HCT116 (cell line): ENCODE measurements at regions not wholly inside any gene's neighbourhood (a gene's known extent, or its start where the extent isn't known, plus 50 kb on each side); places are given as distances from the start of the nearest gene placed in this dataset.
A peak's percentile ranks its signal among the peaks of the same experiment; 100 is the strongest.

Experiments used
- ATAC-seq: fragments of 200-7000 bp; cut with Tn5 transposase; 2 replicates; pipeline ENCODE4 v1.9.1; 2020; ENCODE audit warnings: mild to moderate bottlenecking, moderate library complexity
- BruUV-seq: library from RNA; stranded (reverse); fragments of 400-500 nt; replicated peaks from 2 replicates; lab custom pipeline; 2021; lab: Mats Ljungman, UMichigan
- CTCF ChIA-PET: fragments of 300-600 bp; sonication (Branson Sonifier 250); formaldehyde crosslinking; loops from one replicate; lab custom pipeline; 2021; ENCODE audit warnings: antibody characterized with exemption; lab: Charles Lee
- POLR2A ChIA-PET: fragments of 300-600, 350-600 bp; sonication (Branson Sonifier 250); formaldehyde crosslinking; loops from one replicate; lab custom pipeline; 2021; ENCODE audit warnings: antibody characterized with exemption; lab: Charles Lee
- RAD21 ChIA-PET, 2 experiments: fragments of 300-600 bp; sonication (Branson Sonifier 250); formaldehyde crosslinking; loops; one replicate each; lab custom pipeline; 2023; ENCODE audit warnings: low total read pairs in 2 of 2; ENCODE audit not compliant: uncharacterized antibody in 2 of 2, unreplicated experiment in 2 of 2, low non-redundant PET in 1 of 2; lab: Charles Lee
- DNase-seq: peaks from one replicate; pipeline ENCODE4 v3.0.0-alpha.2; 2010; ENCODE audit warnings: low read depth, low spot score
- H2AFZ ChIP-seq: fragments of 200-600 bp; shearing (Covaris generic), sonication (generic); 2 replicates; pipeline ENCODE4 v1.6.1; 2017; ENCODE audit warnings: low read depth, mixed run types, mixed read lengths, antibody characterized with exemption, low read length; ENCODE audit not compliant: poor library complexity, severe bottlenecking
- H3K27ac ChIP-seq: 2 replicates; pipeline ENCODE4 v1.5.1; 2012; ENCODE audit warnings: low read depth, low read length
- H3K27me3 ChIP-seq: fragments of 200-600 bp; sonication (generic); 2 replicates; pipeline ENCODE4 v1.6.1; 2016; ENCODE audit warnings: mixed run types, low read length, mixed read lengths; ENCODE audit not compliant: insufficient read depth
- H3K36me3 ChIP-seq, 2 experiments: fragments of 200-500 bp in 1 of 2; fragments of 200-600 bp in 1 of 2; sonication (Bioruptor generic) in 1 of 2; sonication (generic) in 1 of 2; 2 replicates each; pipeline versions ENCODE4 v1.5.1 to v1.6.1; 2014 to 2016; ENCODE audit warnings: low read length in 2 of 2, inconsistent platforms in 1 of 2, mixed read lengths in 1 of 2, mixed run types in 1 of 2; ENCODE audit not compliant: insufficient read depth in 2 of 2, control insufficient read depth in 1 of 2
- H3K4me1 ChIP-seq, 2 experiments: fragments of 200-600 bp in 1 of 2; sonication (generic) in 1 of 2; 2 replicates each; pipeline versions ENCODE4 v1.5.1 to v1.6.1; 2012 to 2017; ENCODE audit warnings: low read length in 2 of 2, inconsistent platforms in 1 of 2, mild to moderate bottlenecking in 1 of 2, mixed read lengths in 1 of 2, mixed run types in 1 of 2, moderate library complexity in 1 of 2; ENCODE audit not compliant: insufficient read depth in 2 of 2, control insufficient read depth in 1 of 2
- H3K4me2 ChIP-seq: fragments of 200-600 bp; sonication (generic); 2 replicates; pipeline ENCODE4 v1.6.1; 2017; ENCODE audit warnings: mixed run types, low read length, mixed read lengths
- H3K4me3 ChIP-seq, 2 experiments: fragments of 200-600 bp in 1 of 2; sonication (generic) in 1 of 2; replicated peaks in 1 of 2; 2 replicates each; pipeline ENCODE4 v1.5.1; 2011 to 2016; ENCODE audit warnings: low read length in 2 of 2, control low read depth in 1 of 2, low read depth in 1 of 2, mild to moderate bottlenecking in 1 of 2, mixed read lengths in 1 of 2, mixed run types in 1 of 2
- H3K79me2 ChIP-seq: fragments of 200-600 bp; sonication (generic); 2 replicates; pipeline ENCODE4 v1.6.1; 2017; ENCODE audit warnings: mild to moderate bottlenecking, mixed run types, low read length, moderate library complexity, mixed read lengths; ENCODE audit not compliant: insufficient read depth
- H3K9ac ChIP-seq: fragments of 200-600 bp; sonication (generic); 2 replicates; pipeline ENCODE4 v1.6.1; 2016; ENCODE audit warnings: low read length, mixed read lengths
- H3K9me2 ChIP-seq: fragments of 200-600 bp; sonication (generic), shearing (Covaris generic); 2 replicates; pipeline ENCODE4 v1.6.1; 2017; ENCODE audit warnings: mixed run types, mild to moderate bottlenecking, moderate library complexity; ENCODE audit not compliant: insufficient read depth
- H3K9me3 ChIP-seq, 2 experiments: fragments of 200-500 bp in 1 of 2; fragments of 200-600 bp in 1 of 2; sonication (Bioruptor generic) in 1 of 2; sonication (generic) in 1 of 2; 2 replicates each; pipeline ENCODE4 v1.6.1; 2014 to 2017; ENCODE audit warnings: low read length in 2 of 2, mixed read lengths in 2 of 2, inconsistent platforms in 1 of 2, low read depth in 1 of 2, mild to moderate bottlenecking in 1 of 2, mixed run types in 1 of 2, moderate library complexity in 1 of 2; ENCODE audit not compliant: control insufficient read depth in 1 of 2, insufficient read depth in 1 of 2
- H4K20me1 ChIP-seq: fragments of 200-600 bp; sonication (generic), shearing (Covaris generic); 2 replicates; pipeline ENCODE4 v1.6.1; 2017; ENCODE audit warnings: mixed run types, mild to moderate bottlenecking, moderate library complexity; ENCODE audit not compliant: insufficient read depth
- ATF3 ChIP-seq: IDR thresholded peaks from 2 replicates; pipeline ENCODE4 v1.6.1; 2012
- CBX3 ChIP-seq: IDR thresholded peaks from 2 replicates; pipeline ENCODE4 v1.6.1; 2012; ENCODE audit warnings: low read depth
- CEBPB ChIP-seq: IDR thresholded peaks from 2 replicates; pipeline ENCODE4 v1.6.1; 2012; ENCODE audit warnings: low read depth
- EGR1 ChIP-seq: IDR thresholded peaks from 2 replicates; pipeline ENCODE4 v1.6.1; 2012; ENCODE audit warnings: low read depth
- ELF1 ChIP-seq: IDR thresholded peaks from 2 replicates; pipeline ENCODE4 v1.6.1; 2012; ENCODE audit warnings: low read depth, borderline replicate concordance
- EZH2 ChIP-seq: fragments of 200-600 bp; sonication (generic); IDR thresholded peaks from 2 replicates; pipeline ENCODE4 v1.6.1; 2017; ENCODE audit warnings: antibody characterized with exemption, mixed run types
- EZH2phosphoT487 ChIP-seq: fragments of 200-600 bp; IDR thresholded peaks from 2 replicates; pipeline ENCODE4 v1.6.1; 2018; ENCODE audit warnings: antibody characterized with exemption, borderline replicate concordance
- FOSL1 ChIP-seq: IDR thresholded peaks from 2 replicates; pipeline ENCODE4 v1.6.1; 2012; ENCODE audit warnings: low read depth
- JUND ChIP-seq: IDR thresholded peaks from 2 replicates; pipeline ENCODE4 v1.6.1; 2012
- POLR2A ChIP-seq: IDR thresholded peaks from 2 replicates; pipeline ENCODE4 v1.7.0; 2011; ENCODE audit warnings: borderline replicate concordance; ENCODE audit not compliant: insufficient read depth, insufficient read length; ENCODE audit errors: extremely low read depth
- POLR2AphosphoS5 ChIP-seq: IDR thresholded peaks from 2 replicates; pipeline ENCODE4 v1.6.1; 2011; ENCODE audit warnings: mild to moderate bottlenecking, low read depth, low read length, moderate library complexity
- RAD21 ChIP-seq: IDR thresholded peaks from 2 replicates; pipeline ENCODE4 v1.6.1; 2012; ENCODE audit warnings: low read depth, mild to moderate bottlenecking
- REST ChIP-seq: IDR thresholded peaks from 2 replicates; pipeline ENCODE4 v1.6.1; 2012; ENCODE audit warnings: low read depth
- SIN3A ChIP-seq: IDR thresholded peaks from 2 replicates; pipeline ENCODE4 v1.6.1; 2012; ENCODE audit warnings: low read depth
- SP1 ChIP-seq: IDR thresholded peaks from 2 replicates; pipeline ENCODE4 v1.6.1; 2012; ENCODE audit warnings: low read depth
- SRF ChIP-seq: IDR thresholded peaks from 2 replicates; pipeline ENCODE4 v1.6.1; 2012; ENCODE audit warnings: low read depth
- TCF7L2 ChIP-seq: IDR thresholded peaks from 2 replicates; pipeline ENCODE4 v1.7.0; 2011; ENCODE audit warnings: borderline replicate concordance, inconsistent platforms; ENCODE audit not compliant: insufficient read depth, insufficient read length; ENCODE audit errors: extremely low read depth
- YY1 ChIP-seq: IDR thresholded peaks from 2 replicates; pipeline ENCODE4 v1.6.1; 2011; ENCODE audit warnings: low read length, low read depth, moderate library complexity, mild to moderate bottlenecking; ENCODE audit not compliant: insufficient replicate concordance; ENCODE audit errors: extremely low read depth
- ZBTB33 ChIP-seq: IDR thresholded peaks from 2 replicates; pipeline ENCODE4 v1.6.1; 2011; ENCODE audit warnings: mild to moderate bottlenecking, low read length, moderate library complexity; ENCODE audit not compliant: insufficient replicate concordance; ENCODE audit errors: extremely low read depth
- ZFX ChIP-seq: fragments of 450-650 bp; IDR thresholded peaks from 2 replicates; pipeline ENCODE4 v1.6.1; 2017
- ZNF274 ChIP-seq: fragments of 200-500 bp; sonication (Bioruptor generic); IDR thresholded peaks from 2 replicates; pipeline ENCODE4 v1.6.1; 2014; ENCODE audit warnings: mild to moderate bottlenecking, low read depth, low read length, inconsistent platforms
- intact Hi-C: fragments of 100-400 bp; cut with micrococcal nuclease; formaldehyde crosslinking; loops from 2 replicates; pipeline ENCODE4 v1.10.0; 2022

GRCh38 chr2:128607440-128607839 is 288.8 kb upstream of the HS6ST1 start (continued):
- TF ChIP-seq ATF3 = no peak
- no peak for TF ChIP-seq EGR1
- TF ChIP-seq, all 23 proteins: peak for 0

GRCh38 chr2:128607911-128608506 is 289.3 kb upstream of the HS6ST1 start:
- no peaks in the 10 kb centered on the region for H3K36me3 ChIP-seq
- RAD21 ChIA-PET = no interaction called here
- DNase-seq = no peak
- BruUV-seq = no TSS peak
- H3K27ac ChIP-seq = no peak overlapping the region
- no peaks in the 10 kb centered on the region for H3K9me2 ChIP-seq
- CTCF ChIA-PET = no interaction called here
- intact Hi-C loops = no loop called here
- no peaks in the 10 kb centered on the region for H3K9me3 ChIP-seq
- POLR2A ChIA-PET = no interaction called here
- no peak overlapping the region for H3K4me2 ChIP-seq
- no peaks in the 10 kb centered on the region for H3K4me1 ChIP-seq
- no peak overlapping the region for H3K4me3 ChIP-seq
- TF ChIP-seq RAD21 = no peak
- TF ChIP-seq SP1 = no peak
- no peak for TF ChIP-seq ZFX
- no peak for TF ChIP-seq EZH2phosphoT487
- TF ChIP-seq SIN3A = no peak
- TF ChIP-seq POLR2A = no peak
- TF ChIP-seq YY1 = no peak
- no peak for TF ChIP-seq EZH2
- no peak for TF ChIP-seq SRF
- TF ChIP-seq CEBPB = no peak
- TF ChIP-seq FOSL1 = no peak
- TF ChIP-seq ELF1 = no peak
- TF ChIP-seq ATF3 = no peak
- no peak for TF ChIP-seq JUND
- no peak for TF ChIP-seq CBX3
- no peak for TF ChIP-seq ZNF274
- no peak for TF ChIP-seq POLR2AphosphoS5
- TF ChIP-seq ZBTB33 = no peak
- TF ChIP-seq REST = no peak
- no peak for TF ChIP-seq TCF7L2
- TF ChIP-seq, all 23 proteins: peak for 0
- peak; percentile 42; the same call in 1 of the 2 replicates for ATAC-seq
- H4K20me1 ChIP-seq = no peaks in the 10 kb centered on the region
- H3K27me3 ChIP-seq = no peaks in the 10 kb centered on the region
- no peak overlapping the region for H3K9ac ChIP-seq
- H2AFZ ChIP-seq = no peak overlapping the region
- H3K79me2 ChIP-seq = no peaks in the 10 kb centered on the region
